HUES64 (cell line): ENCODE measurements at regions not wholly inside any gene's neighbourhood (a gene's known extent, or its start where the extent isn't known, plus 50 kb on each side); places are given as distances from the start of the nearest gene placed in this dataset.

Experiments
- H3K27ac ChIP-seq: 2 replicates; pipeline ENCODE4 v1.7.0; 2013; ENCODE audit warnings: low read depth, low read length, inconsistent platforms
- H3K27me3 ChIP-seq: 2 replicates; pipeline ENCODE4 v1.6.1; 2013; ENCODE audit warnings: mild to moderate bottlenecking, low read length; ENCODE audit not compliant: insufficient read depth
- H3K36me3 ChIP-seq: 2 replicates; pipeline ENCODE4 v1.6.1; 2013; ENCODE audit warnings: mild to moderate bottlenecking, low read length; ENCODE audit not compliant: insufficient read depth
- H3K4me1 ChIP-seq: 2 replicates; pipeline ENCODE4 v1.6.1; 2013; ENCODE audit warnings: mild to moderate bottlenecking, low read length, moderate library complexity; ENCODE audit not compliant: insufficient read depth
- H3K4me3 ChIP-seq: 2 replicates; pipeline ENCODE4 v1.5.1; 2013; ENCODE audit warnings: mild to moderate bottlenecking, low read length, moderate library complexity
- H3K9ac ChIP-seq: 2 replicates; pipeline ENCODE4 v1.6.1; 2013; ENCODE audit warnings: mild to moderate bottlenecking, low read depth, low read length
- H3K9me3 ChIP-seq: 2 replicates; pipeline ENCODE4 v1.6.1; 2013; ENCODE audit warnings: low read depth, low read length; ENCODE audit not compliant: insufficient read depth
- WGBS: fragments of 150-250, 120-280 bp; methylation state at CpG from one replicate; pipeline ENCODE4 v1.1.7; 2013; ENCODE audit warnings: missing lambda C conversion rate; 5-methylcytosine and 5-hydroxymethylcytosine counted together

- Histone ChIP-seq H3K36me3 (no peaks in the 10 kb centered on the region), H3K4me3 (no peak overlapping the region), H3K27me3 (no peaks in the 10 kb centered on the region), H3K4me1 (no peaks in the 10 kb centered on the region), H3K27ac (no peak overlapping the region), H3K9ac (no peak overlapping the region), H3K9me3 (no peaks in the 10 kb centered on the region)
- WGBS = 95% methylated on average over 3 of the region's 3 CpGs
Observed at GRCh38 chr17:13297183-13297582, 279.4 kb upstream of the ELAC2 start.

- Histone ChIP-seq H3K27me3 (no peaks in the 10 kb centered on the region), H3K36me3 (no peaks in the 10 kb centered on the region), H3K9ac (no peak overlapping the region), H3K9me3 (no peaks in the 10 kb centered on the region), H3K27ac (no peak overlapping the region), H3K4me1 (no peaks in the 10 kb centered on the region), H3K4me3 (no peak overlapping the region)
Observed at GRCh38 chr17:13293421-13293820, 275.6 kb upstream of the ELAC2 start.

- no peak overlapping the region for H3K9ac ChIP-seq
- no peaks in the 10 kb centered on the region for H3K27me3 ChIP-seq
- 94% methylated on average over 9 of the region's 10 CpGs for whole genome bisulfite sequencing
- H3K4me1 ChIP-seq = no peaks in the 10 kb centered on the region
- H3K9me3 ChIP-seq = no peaks in the 10 kb centered on the region
- H3K4me3 ChIP-seq = no peak overlapping the region
- no peak overlapping the region for H3K27ac ChIP-seq
- no peaks in the 10 kb centered on the region for H3K36me3 ChIP-seq
Observed at GRCh38 chr17:13292291-13292690, 274.5 kb upstream of the ELAC2 start.

- H3K27ac ChIP-seq = no peak overlapping the region
- no peaks in the 10 kb centered on the region for H3K36me3 ChIP-seq
- no peak overlapping the region for H3K9ac ChIP-seq
- H3K4me3 ChIP-seq = no peak overlapping the region
- H3K9me3 ChIP-seq = no peaks in the 10 kb centered on the region
- H3K27me3 ChIP-seq = no peaks in the 10 kb centered on the region
- peaks cover 7% of the 10 kb centered on the region; the same call in 1 of the 2 replicates for H3K4me1 ChIP-seq
- WGBS = 94% methylated on average over 2 of the region's 4 CpGs
Observed at GRCh38 chr17:13288248-13288647, 270.4 kb upstream of the ELAC2 start.

GRCh38 chr17:13287226-13287625, 269.4 kb upstream of the ELAC2 start:
- H3K4me3 ChIP-seq = no peak overlapping the region

GRCh38 chr17:13283606-13284005, 265.8 kb upstream of the ELAC2 start:
- no peak overlapping the region for H3K4me3 ChIP-seq

More at GRCh38 chr17:13287226-13287625, 269.4 kb upstream of the ELAC2 start:
- Histone ChIP-seq H3K9ac (no peak overlapping the region), H3K36me3 (no peaks in the 10 kb centered on the region), H3K4me1 (peaks cover 7% of the 10 kb centered on the region; the same call in 1 of the 2 replicates), H3K27me3 (no peaks in the 10 kb centered on the region), H3K9me3 (no peaks in the 10 kb centered on the region), H3K27ac (no peak overlapping the region)
- 95% methylated on average over 6 of the region's 6 CpGs for WGBS

GRCh38 chr17:13281626-13282025, 263.8 kb upstream of the ELAC2 start:
- Histone ChIP-seq H3K4me1 (peaks cover 7% of the 10 kb centered on the region; the same call in 1 of the 2 replicates), H3K27ac (no peak overlapping the region), H3K27me3 (no peaks in the 10 kb centered on the region), H3K4me3 (no peak overlapping the region), H3K9ac (no peak overlapping the region), H3K36me3 (no peaks in the 10 kb centered on the region), H3K9me3 (no peaks in the 10 kb centered on the region)
- 96% methylated on average over 3 of the region's 3 CpGs for WGBS

More at GRCh38 chr17:13283606-13284005, 265.8 kb upstream of the ELAC2 start:
- Histone ChIP-seq H3K36me3 (no peaks in the 10 kb centered on the region), H3K27ac (no peak overlapping the region; the same call in 1 of the 2 replicates), H3K4me1 (peaks cover 7% of the 10 kb centered on the region; the same call in 1 of the 2 replicates), H3K9me3 (no peaks in the 10 kb centered on the region), H3K9ac (no peak overlapping the region), H3K27me3 (no peaks in the 10 kb centered on the region)
- WGBS = 68% methylated on average over 1 of the region's 1 CpG

GRCh38 chr17:13273806-13274205, 256.0 kb upstream of the ELAC2 start:
- Histone ChIP-seq H3K9me3 (no peaks in the 10 kb centered on the region), H3K27me3 (no peaks in the 10 kb centered on the region), H3K27ac (no peak overlapping the region)

GRCh38 chr17:13272296-13272695, 254.5 kb upstream of the ELAC2 start:
- no peak overlapping the region for H3K4me3 ChIP-seq
- WGBS = 97% methylated on average over 4 of the region's 4 CpGs
- no peak overlapping the region for H3K27ac ChIP-seq
- H3K9ac ChIP-seq = no peak overlapping the region
- no peaks in the 10 kb centered on the region for H3K4me1 ChIP-seq
- no peaks in the 10 kb centered on the region for H3K36me3 ChIP-seq
- no peaks in the 10 kb centered on the region for H3K9me3 ChIP-seq
- H3K27me3 ChIP-seq = no peaks in the 10 kb centered on the region

More at GRCh38 chr17:13273806-13274205, 256.0 kb upstream of the ELAC2 start:
- no CpG with 5 or more reads among the region's 2 CpGs for WGBS
- Histone ChIP-seq H3K36me3 (no peaks in the 10 kb centered on the region), H3K4me3 (no peak overlapping the region), H3K9ac (no peak overlapping the region), H3K4me1 (no peaks in the 10 kb centered on the region)

- H3K4me1 ChIP-seq = no peaks in the 10 kb centered on the region
- no peaks in the 10 kb centered on the region for H3K9me3 ChIP-seq
- H3K9ac ChIP-seq = no peak overlapping the region
- H3K27me3 ChIP-seq = no peaks in the 10 kb centered on the region
- no peak overlapping the region for H3K27ac ChIP-seq
- H3K36me3 ChIP-seq = no peaks in the 10 kb centered on the region
- WGBS = 79% methylated on average over 8 of the region's 8 CpGs
- H3K4me3 ChIP-seq = no peak overlapping the region
Observed at GRCh38 chr17:13268791-13269595, 251.2 kb upstream of the ELAC2 start.

GRCh38 chr17:13266606-13267005, 248.8 kb upstream of the ELAC2 start:
- Histone ChIP-seq H3K4me3 (no peak overlapping the region), H3K9me3 (no peaks in the 10 kb centered on the region), H3K36me3 (no peaks in the 10 kb centered on the region), H3K9ac (no peak overlapping the region), H3K27ac (no peak overlapping the region), H3K4me1 (no peaks in the 10 kb centered on the region), H3K27me3 (no peaks in the 10 kb centered on the region)
- 91% methylated on average over 7 of the region's 7 CpGs for WGBS
